HEK293T (cell line): ENCODE measurements at regions not wholly inside any gene's neighbourhood (a gene's known extent, or its start where the extent isn't known, plus 50 kb on each side); places are given as distances from the start of the nearest gene placed in this dataset.

Experiments used
- CTCF ChIA-PET: fragments of 350-600 bp; formaldehyde crosslinking; extraction: SDS; loops from one replicate; lab custom pipeline; 2021; ENCODE audit warnings: antibody characterized with exemption, inconsistent platforms; lab: Yijun Ruan, JAX
- POLR2A ChIA-PET: fragments of 350-600 bp; formaldehyde crosslinking; extraction: SDS; loops from one replicate; lab custom pipeline; 2020; ENCODE audit warnings: antibody characterized with exemption, inconsistent platforms; lab: Yijun Ruan, JAX
- DNase-seq: peaks from one replicate; pipeline ENCODE4 v3.0.0; 2012; ENCODE audit warnings: mixed read lengths; ENCODE audit errors: extremely low spot score
- ARNT ChIP-seq: fragments of 450-650 bp; IDR thresholded peaks from 2 replicates; pipeline ENCODE4 v1.6.1; 2017; ENCODE audit warnings: mild to moderate bottlenecking
- BHLHE40 ChIP-seq: fragments of 450-650 bp; IDR thresholded peaks from 2 replicates; pipeline ENCODE4 v1.6.1; 2016; ENCODE audit warnings: mild to moderate bottlenecking, moderate library complexity, borderline replicate concordance
- CTBP1 ChIP-seq: fragments of 450-650 bp; IDR thresholded peaks from 2 replicates; pipeline ENCODE4 v1.6.1; 2016; ENCODE audit warnings: borderline replicate concordance
- ELF4 ChIP-seq: fragments of 450-650 bp; IDR thresholded peaks from 2 replicates; pipeline ENCODE4 v1.6.1; 2017; ENCODE audit warnings: antibody characterized with exemption
- FOXA1 ChIP-seq: fragments of 450-650 bp; IDR thresholded peaks from 2 replicates; pipeline ENCODE4 v1.6.1; 2016; ENCODE audit warnings: mild to moderate bottlenecking
- FOXK2 ChIP-seq: fragments of 450-650 bp; IDR thresholded peaks from 2 replicates; pipeline ENCODE4 v1.6.1; 2016; ENCODE audit warnings: mild to moderate bottlenecking
- FOXM1 ChIP-seq: fragments of 450-650 bp; IDR thresholded peaks from 2 replicates; pipeline ENCODE4 v1.6.1; 2017; ENCODE audit warnings: mild to moderate bottlenecking, borderline replicate concordance
- HDGF ChIP-seq: fragments of 450-650 bp; IDR thresholded peaks from 2 replicates; pipeline ENCODE4 v1.6.1; 2017; ENCODE audit warnings: antibody characterized with exemption, borderline replicate concordance
- L3MBTL2 ChIP-seq: fragments of 450-650 bp; conservative IDR thresholded peaks from 2 replicates; pipeline ENCODE4 v1.6.1; 2016; ENCODE audit warnings: mild to moderate bottlenecking
- LEF1 ChIP-seq: fragments of 450-650 bp; IDR thresholded peaks from 2 replicates; pipeline ENCODE4 v1.6.1; 2017; ENCODE audit warnings: mild to moderate bottlenecking, borderline replicate concordance
- NFRKB ChIP-seq: fragments of 450-650 bp; IDR thresholded peaks from 2 replicates; pipeline ENCODE4 v1.6.1; 2016; ENCODE audit warnings: mild to moderate bottlenecking, moderate library complexity
- SP1 ChIP-seq: fragments of 450-650 bp; IDR thresholded peaks from 2 replicates; pipeline ENCODE4 v1.6.1; 2017
- SUZ12 ChIP-seq: fragments of 450-650 bp; IDR thresholded peaks from 2 replicates; pipeline ENCODE4 v1.6.1; 2016; ENCODE audit warnings: mild to moderate bottlenecking
- TARDBP ChIP-seq: fragments of 450-650 bp; IDR thresholded peaks from 2 replicates; pipeline ENCODE4 v1.6.1; 2016
- ZNF384 ChIP-seq: fragments of 450-650 bp; IDR thresholded peaks from 2 replicates; pipeline ENCODE4 v1.6.1; 2016
- TF ChIP-seq, protein P1 (sequence below): fragments of 450-650 bp; IDR thresholded peaks from 2 replicates; pipeline ENCODE4 v1.6.1; 2016

DNA sequence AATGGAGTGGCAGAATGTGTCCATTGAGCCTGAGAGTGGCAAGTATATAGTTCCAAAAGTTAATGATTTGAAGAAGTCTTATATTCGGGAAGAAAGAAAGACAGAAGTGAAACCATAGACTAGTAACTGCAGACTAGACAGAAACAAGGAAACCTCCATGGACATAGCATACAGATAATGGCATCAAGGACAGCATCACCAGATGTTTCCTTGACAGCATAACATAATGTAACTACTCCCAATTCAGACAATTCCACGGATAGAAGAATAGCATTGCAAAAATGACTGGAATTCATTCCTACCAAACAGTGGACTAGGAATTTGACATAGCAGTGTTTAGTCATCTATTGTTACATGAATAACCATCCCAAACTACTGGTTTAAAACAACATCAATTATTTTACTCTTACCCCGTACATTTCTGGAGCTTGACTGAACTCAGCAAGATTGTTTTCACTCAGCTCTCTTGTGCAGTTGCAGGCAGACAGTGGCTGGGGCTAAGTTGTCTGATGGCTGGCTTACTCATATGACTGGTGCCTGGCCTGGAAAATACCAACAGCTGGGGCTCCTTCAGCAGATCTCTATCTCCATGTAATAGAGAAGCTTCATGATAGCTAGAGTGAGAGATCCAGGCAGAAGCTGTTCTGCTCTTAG is 109.7 kb upstream of the GADL1 start:
- no peak for TF ChIP-seq BHLHE40
- TF ChIP-seq FOXM1 = no peak
- TF ChIP-seq SP1 = no peak
- TF ChIP-seq ARNT = no peak
- no peak for TF ChIP-seq SUZ12
- no peak for TF ChIP-seq CTBP1
- no peak for TF ChIP-seq ZNF384

DNA sequence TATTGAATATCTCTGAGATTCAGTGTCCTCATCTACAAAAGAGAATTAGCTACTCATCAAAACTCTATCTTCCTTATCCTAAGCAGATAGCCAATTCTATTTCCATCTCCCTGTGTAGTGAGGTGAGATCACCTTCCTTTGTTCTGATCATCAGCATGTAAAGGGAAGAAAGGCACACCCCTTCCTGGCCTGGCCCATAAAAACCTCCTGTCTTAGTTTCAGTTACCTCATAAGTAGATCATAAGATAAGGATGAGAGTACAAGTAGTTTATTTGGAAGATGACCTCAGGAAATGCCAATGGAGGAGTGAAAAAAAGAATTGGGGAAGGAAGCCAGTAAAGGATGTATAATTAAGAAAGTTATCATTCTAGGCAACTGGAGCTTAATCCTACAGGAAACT is 114.5 kb upstream of the GADL1 start:
- TF ChIP-seq ARNT (no peak), ELF4 (no peak), SUZ12 (no peak), FOXM1 (no peak), LEF1 (no peak), ZNF384 (no peak), FOXK2 (no peak), FOXA1 (no peak), CTBP1 (no peak), TARDBP (no peak), SP1 (no peak), BHLHE40 (no peak), HDGF (no peak), NFRKB (no peak), L3MBTL2 (no peak)
- TF ChIP-seq, protein P1, sequence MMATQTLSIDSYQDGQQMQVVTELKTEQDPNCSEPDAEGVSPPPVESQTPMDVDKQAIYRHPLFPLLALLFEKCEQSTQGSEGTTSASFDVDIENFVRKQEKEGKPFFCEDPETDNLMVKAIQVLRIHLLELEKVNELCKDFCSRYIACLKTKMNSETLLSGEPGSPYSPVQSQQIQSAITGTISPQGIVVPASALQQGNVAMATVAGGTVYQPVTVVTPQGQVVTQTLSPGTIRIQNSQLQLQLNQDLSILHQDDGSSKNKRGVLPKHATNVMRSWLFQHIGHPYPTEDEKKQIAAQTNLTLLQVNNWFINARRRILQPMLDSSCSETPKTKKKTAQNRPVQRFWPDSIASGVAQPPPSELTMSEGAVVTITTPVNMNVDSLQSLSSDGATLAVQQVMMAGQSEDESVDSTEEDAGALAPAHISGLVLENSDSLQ = no peak
- no peak for DNase-seq
- ChIA-PET POLR2A (no interaction called here), CTCF (no interaction called here)

More for the DNA sequence above, 109.7 kb upstream of the GADL1 start:
- POLR2A ChIA-PET = no interaction called here
- DNase-seq = no peak
- CTCF ChIA-PET = no interaction called here

GRCh38 chr3:31009881-31010280 is 115.4 kb upstream of the GADL1 start:
- TF ChIP-seq ZNF384 = no peak
- TF ChIP-seq ELF4 = no peak
- TF ChIP-seq SP1 = no peak
- no peak for TF ChIP-seq NFRKB
- TF ChIP-seq LEF1 = no peak
- no peak for TF ChIP-seq HDGF
- no peak for TF ChIP-seq FOXA1
- no peak for TF ChIP-seq L3MBTL2
- TF ChIP-seq BHLHE40 = no peak
- TF ChIP-seq CTBP1 = no peak
- no peak for TF ChIP-seq ARNT
- no peak for TF ChIP-seq TARDBP
- no peak for TF ChIP-seq FOXM1
- TF ChIP-seq, protein P1 = no peak
- no peak for DNase-seq
- POLR2A ChIA-PET = no interaction called here
- CTCF ChIA-PET = no interaction called here

GRCh38 chr3:31010491-31010890 is 116.0 kb upstream of the GADL1 start:
- TF ChIP-seq BHLHE40 (no peak), ELF4 (no peak), FOXM1 (no peak), HDGF (no peak), TARDBP (no peak), ARNT (no peak), SUZ12 (no peak), FOXA1 (no peak), L3MBTL2 (no peak), ZNF384 (no peak), LEF1 (no peak), SP1 (no peak), FOXK2 (no peak), CTBP1 (no peak), NFRKB (no peak)
- TF ChIP-seq, protein P1 = no peak
- DNase-seq = no peak
- ChIA-PET CTCF (no interaction called here), POLR2A (no interaction called here)

DNA sequence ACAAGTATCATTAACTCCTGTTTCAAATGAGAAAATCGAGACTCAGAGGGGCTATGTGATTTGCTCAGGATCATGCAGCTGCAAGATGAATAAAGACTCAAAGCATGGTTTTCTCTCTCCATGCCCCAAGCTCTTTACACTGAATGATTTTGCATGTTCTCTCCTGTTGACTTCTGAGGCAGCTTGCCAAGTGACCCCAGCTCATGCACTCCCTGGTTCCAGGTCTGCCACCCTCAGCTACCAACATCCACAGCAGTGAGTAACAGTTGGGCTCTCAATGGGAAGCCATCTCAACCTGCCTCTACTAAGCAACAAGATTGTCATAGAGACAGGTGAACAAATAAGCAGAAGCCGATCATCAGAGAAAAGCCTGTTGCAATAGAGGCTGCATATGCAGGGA is 116.9 kb upstream of the GADL1 start:
- no peak for TF ChIP-seq ARNT
- ChIA-PET POLR2A (no interaction called here), CTCF (no interaction called here)
- DNase-seq = no peak

DNA sequence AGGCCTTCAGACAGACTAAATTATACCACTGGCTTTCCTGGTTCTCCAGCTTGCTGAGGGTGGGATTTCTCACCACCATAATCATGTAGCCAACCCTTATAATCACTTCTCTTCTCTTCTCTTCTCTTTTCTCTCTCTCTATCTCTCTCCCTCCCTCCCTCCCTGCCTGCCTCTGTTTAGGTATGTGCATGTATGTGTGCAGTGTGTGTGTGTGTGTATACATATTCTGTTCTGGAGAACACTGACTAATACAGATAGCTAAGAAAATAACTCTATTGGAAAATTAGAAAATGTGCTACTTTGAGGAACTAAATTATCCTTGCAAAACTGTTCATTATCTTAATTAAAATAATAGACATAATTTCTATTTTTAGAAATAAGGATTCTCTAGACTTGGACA is 118.6 kb upstream of the GADL1 start:
- DNase-seq = no peak
- no peak for TF ChIP-seq L3MBTL2
- no peak for TF ChIP-seq SP1
- TF ChIP-seq CTBP1 = no peak
- POLR2A ChIA-PET = no interaction called here
- CTCF ChIA-PET = no interaction called here

GRCh38 chr3:31013843-31014242 is 119.4 kb upstream of the GADL1 start:
- no peak for DNase-seq
- CTCF ChIA-PET = no interaction called here
- POLR2A ChIA-PET = no interaction called here
- TF ChIP-seq FOXK2 (no peak), SUZ12 (no peak), FOXM1 (no peak), TARDBP (no peak), BHLHE40 (no peak), ARNT (no peak), ELF4 (no peak), CTBP1 (no peak), ZNF384 (no peak), LEF1 (no peak), HDGF (no peak)
